IPS DF 6.9 (cell line): ENCODE measurements at regions not wholly inside any gene's neighbourhood (a gene's known extent, or its start where the extent isn't known, plus 50 kb on each side); places are given as distances from the start of the nearest gene placed in this dataset.
A peak's percentile ranks its signal among the peaks of the same experiment; 100 is the strongest.
"Not testable (repeated sequence)": the region's sequence is repeated elsewhere in the genome, so short reads cannot be mapped to it uniquely, and the experiment has no call there.

Experiments used
- DNase-seq: peaks from one replicate; pipeline ENCODE4 v3.0.0-alpha.2; 2013; ENCODE audit warnings: low read depth, low spot score
- H3K27ac ChIP-seq: one replicate; pipeline ENCODE4 v1.5.1; 2013; ENCODE audit warnings: low read length, control low read depth
- H3K27me3 ChIP-seq: 2 replicates; pipeline ENCODE4 v1.6.1; 2013; ENCODE audit warnings: mild to moderate bottlenecking, low read length; ENCODE audit not compliant: control insufficient read depth, insufficient read depth
- H3K36me3 ChIP-seq: 2 replicates; pipeline ENCODE4 v1.6.1; 2013; ENCODE audit warnings: low read length; ENCODE audit not compliant: control insufficient read depth, insufficient read depth
- H3K4me1 ChIP-seq: 2 replicates; pipeline ENCODE4 v1.6.1; 2013; ENCODE audit warnings: low read length; ENCODE audit not compliant: control insufficient read depth, insufficient read depth
- H3K4me3 ChIP-seq: 2 replicates; pipeline ENCODE4 v1.5.1; 2013; ENCODE audit warnings: mild to moderate bottlenecking, low read length
- H3K9me3 ChIP-seq: 2 replicates; pipeline ENCODE4 v1.6.1; 2013; ENCODE audit warnings: low read length, inconsistent platforms; ENCODE audit not compliant: control insufficient read depth, insufficient read depth
- WGBS: extraction: QIAGEN DNeasy Blood & Tissue Kit; methylation state at CpG from one replicate; pipeline ENCODE4 v1.1.7; 2013; ENCODE audit warnings: mixed read lengths, missing lambda C conversion rate; ENCODE audit not compliant: insufficient read length, insufficient coverage; 5-methylcytosine and 5-hydroxymethylcytosine counted together

DNA sequence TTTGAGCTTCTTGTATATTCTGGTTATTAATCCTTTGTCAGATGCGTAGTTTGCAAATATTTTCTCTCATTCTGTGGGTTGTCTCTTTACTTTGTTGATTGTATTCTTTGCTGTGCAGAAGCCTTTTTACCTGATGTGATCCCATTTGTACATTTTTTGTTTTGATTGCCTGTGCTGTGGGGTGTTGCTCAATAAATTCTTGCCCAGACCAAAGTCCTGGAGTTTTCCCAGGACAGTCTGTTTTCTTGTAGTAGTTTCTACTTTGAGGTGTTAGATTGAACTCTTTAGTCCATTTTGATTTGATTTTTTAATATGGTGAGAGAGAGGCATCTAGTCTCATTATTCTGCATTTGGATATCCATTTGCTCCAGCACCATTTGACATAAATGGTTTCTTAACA lies 588.7 kb upstream of the MBL2 start:
- Histone ChIP-seq H3K36me3 (no peaks in the 10 kb centered on the region), H3K4me3 (no peak overlapping the region), H3K4me1 (peaks cover 4% of the 10 kb centered on the region; the same call in 1 of the 2 replicates), H3K27ac (no peak overlapping the region), H3K27me3 (0 out of 2 replicates have a peak, but pooled peaks cover 2% of the 10 kb centered on the region), H3K9me3 (no peaks in the 10 kb centered on the region)
- WGBS, result no CpG with 5 or more reads among the region's 1 CpG
- DNase-seq, result no peak

DNA sequence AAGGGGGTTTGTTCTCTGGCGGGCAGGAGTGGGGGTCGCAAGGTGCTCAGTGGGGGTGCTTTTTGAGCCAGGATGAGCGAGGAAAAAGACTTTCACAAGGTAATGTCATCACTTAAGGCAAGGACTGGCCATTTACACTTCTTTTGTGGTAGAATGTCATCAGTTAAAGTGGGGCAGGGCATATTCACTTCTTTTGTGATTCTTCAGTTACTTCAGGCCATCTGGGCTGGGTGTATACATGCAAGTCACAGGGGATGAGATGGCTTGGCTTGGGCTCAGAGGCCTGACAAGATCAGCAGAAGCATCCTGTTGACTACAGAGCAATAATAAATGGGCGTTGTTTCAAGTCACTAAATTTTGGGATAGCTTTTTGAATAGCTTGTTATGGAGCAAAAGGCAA lies 586.4 kb upstream of the MBL2 start:
- H3K36me3 ChIP-seq, H3K4me3 ChIP-seq, H3K4me1 ChIP-seq, H3K27me3 ChIP-seq, H3K9me3 ChIP-seq: not testable (repeated sequence)
- DNase-seq, result peak; percentile 61
- H3K27ac ChIP-seq, result peak overlapping the region; percentile 94
- no CpG with 5 or more reads among the region's 4 CpGs for WGBS

DNA sequence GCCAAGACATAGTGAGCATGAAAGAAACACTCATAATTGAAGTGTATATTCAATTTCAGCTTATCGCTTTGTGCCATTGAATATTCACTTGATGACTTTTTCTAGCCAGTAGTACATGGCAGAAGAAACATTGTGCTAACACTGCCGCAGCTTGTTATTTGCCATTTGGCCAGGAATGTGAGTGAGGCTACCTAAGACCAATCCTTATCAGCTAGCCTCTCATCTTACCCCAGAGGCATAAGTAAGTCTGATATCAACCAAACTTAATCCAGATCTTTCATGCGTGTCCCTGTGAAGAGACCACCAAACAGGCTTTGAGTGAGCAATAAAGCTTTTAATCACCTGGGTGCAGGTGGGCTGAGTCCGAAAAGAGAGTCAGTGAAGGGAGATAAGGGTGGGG lies 586.0 kb upstream of the MBL2 start:
- no peak for DNase-seq
- no peak overlapping the region for H3K4me3 ChIP-seq
- H3K27ac ChIP-seq, result peak overlapping the region; percentile 94
- WGBS, result no CpG with 5 or more reads among the region's 4 CpGs
- no peaks in the 10 kb centered on the region for H3K9me3 ChIP-seq
- 0 out of 2 replicates have a peak, but pooled peaks cover 2% of the 10 kb centered on the region for H3K27me3 ChIP-seq
- H3K4me1 ChIP-seq, result peaks cover 4% of the 10 kb centered on the region; the same call in 1 of the 2 replicates
- no peaks in the 10 kb centered on the region for H3K36me3 ChIP-seq

DNA sequence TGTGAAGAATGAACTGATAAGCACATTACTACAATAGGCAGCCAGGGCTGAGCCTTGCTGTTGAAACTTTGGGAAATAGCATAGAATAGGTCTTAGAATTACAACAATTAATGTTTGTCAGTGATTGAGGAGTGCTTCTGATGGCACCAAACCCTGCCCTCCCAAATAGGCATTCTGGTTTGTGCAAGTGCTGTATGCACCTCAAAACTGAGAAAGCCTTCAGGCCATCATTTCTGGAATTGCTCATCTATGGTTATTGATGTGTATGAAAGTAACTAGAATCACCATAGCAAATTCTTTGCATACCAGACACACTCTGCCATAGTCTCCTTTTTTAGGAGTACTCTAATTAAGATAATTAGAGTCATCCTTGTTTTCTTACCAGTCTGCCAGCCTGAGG lies 585.0 kb upstream of the MBL2 start:
- H3K27me3 ChIP-seq, result 0 out of 2 replicates have a peak, but pooled peaks cover 2% of the 10 kb centered on the region
- DNase-seq, result no peak
- no peak overlapping the region for H3K27ac ChIP-seq
- no peaks in the 10 kb centered on the region for H3K9me3 ChIP-seq
- H3K4me3 ChIP-seq, result no peak overlapping the region
- H3K4me1 ChIP-seq, result peaks cover 4% of the 10 kb centered on the region; the same call in 1 of the 2 replicates
- no peaks in the 10 kb centered on the region for H3K36me3 ChIP-seq

DNA sequence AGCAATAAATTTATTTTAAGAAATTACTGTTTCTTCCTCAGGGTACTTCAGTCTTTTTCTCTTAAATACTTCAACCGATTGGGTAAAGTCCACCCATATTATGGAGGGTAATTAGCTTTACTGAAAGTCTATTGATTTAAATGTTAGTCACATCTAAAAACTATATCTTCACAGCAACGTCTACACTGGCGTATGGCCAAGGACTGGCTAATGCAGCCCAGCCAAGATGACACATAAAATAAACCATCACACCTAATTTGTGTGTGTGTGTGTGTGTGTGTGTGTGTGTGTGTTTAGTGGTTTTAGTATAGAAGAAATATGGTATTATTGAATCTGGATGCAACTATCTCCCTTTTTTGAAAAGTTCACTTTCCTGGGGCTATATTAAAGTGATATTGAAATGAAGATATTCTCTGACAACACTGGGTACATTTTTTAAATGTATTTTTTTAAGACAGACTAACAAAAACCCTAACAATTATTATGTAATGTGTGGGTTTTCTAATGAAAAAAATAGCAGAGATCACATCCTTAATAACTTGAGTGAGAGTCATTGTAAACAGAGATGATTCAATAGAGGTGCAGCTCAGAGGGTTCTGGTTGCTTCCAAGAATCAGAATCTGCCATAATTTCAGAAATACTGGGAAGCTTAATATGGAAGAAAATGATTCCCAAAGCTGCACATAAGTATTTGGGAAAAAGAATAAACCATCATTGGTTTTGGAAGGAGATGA lies 584.2 kb upstream of the MBL2 start:
- no peak overlapping the region for H3K27ac ChIP-seq
- WGBS, result no CpG with 5 or more reads among the region's 3 CpGs

DNA sequence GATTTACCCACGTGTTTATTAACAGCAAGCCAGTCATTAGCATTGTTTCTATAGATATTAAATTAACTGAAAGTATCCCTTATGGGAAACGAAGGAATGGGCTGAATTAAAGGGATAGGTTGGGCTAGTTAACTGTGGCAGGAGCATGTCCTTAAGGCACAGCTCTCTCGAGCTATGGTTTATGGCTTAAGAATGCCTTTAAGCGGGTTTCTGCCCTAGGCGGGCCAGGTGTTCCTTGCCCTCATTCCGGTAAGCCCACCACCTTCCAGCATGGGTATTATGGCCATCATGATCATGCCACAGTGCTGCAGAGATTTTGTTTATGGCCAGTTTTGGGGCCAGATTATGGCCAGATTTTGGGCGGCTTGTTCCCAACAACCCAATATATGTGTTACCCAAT lies 569.9 kb upstream of the MBL2 start:
- not testable (repeated sequence) for H3K4me3 ChIP-seq, H3K9me3 ChIP-seq, H3K27ac ChIP-seq, H3K36me3 ChIP-seq, DNase-seq, H3K4me1 ChIP-seq, H3K27me3 ChIP-seq
- whole genome bisulfite sequencing, result no CpG with 5 or more reads among the region's 7 CpGs

More for the DNA sequence above, 584.2 kb upstream of the MBL2 start:
- no peak overlapping the region for H3K4me3 ChIP-seq
- 0 out of 2 replicates have a peak, but pooled peaks cover 2% of the 10 kb centered on the region for H3K27me3 ChIP-seq
- no peaks in the 10 kb centered on the region for H3K9me3 ChIP-seq
- no peaks in the 10 kb centered on the region for H3K36me3 ChIP-seq
- DNase-seq, result no peak
- H3K4me1 ChIP-seq, result peaks cover 4% of the 10 kb centered on the region; the same call in 1 of the 2 replicates

DNA sequence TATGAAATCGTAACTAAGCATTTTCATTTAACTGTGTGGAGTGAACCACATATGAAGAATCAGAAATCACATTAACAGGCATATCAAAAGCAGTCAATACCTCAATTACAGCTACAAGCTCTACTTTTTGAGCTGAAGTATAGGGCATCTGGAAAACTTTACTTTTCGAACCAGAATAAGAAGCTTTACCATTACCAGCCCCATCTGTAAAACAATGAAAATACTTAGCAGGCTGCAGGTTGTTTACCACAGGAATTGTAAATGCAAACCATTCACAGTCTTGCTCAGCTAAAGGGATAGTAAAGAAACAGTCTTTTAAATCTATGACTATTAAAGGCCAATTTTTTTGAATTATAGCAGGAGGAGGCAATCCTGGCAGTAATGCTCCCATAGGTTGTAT lies 565.6 kb upstream of the MBL2 start:
- not testable (repeated sequence) for DNase-seq, H3K4me1 ChIP-seq, H3K27ac ChIP-seq, H3K27me3 ChIP-seq, H3K4me3 ChIP-seq, H3K36me3 ChIP-seq, H3K9me3 ChIP-seq
- WGBS, result no CpG with 5 or more reads among the region's 2 CpGs

DNA sequence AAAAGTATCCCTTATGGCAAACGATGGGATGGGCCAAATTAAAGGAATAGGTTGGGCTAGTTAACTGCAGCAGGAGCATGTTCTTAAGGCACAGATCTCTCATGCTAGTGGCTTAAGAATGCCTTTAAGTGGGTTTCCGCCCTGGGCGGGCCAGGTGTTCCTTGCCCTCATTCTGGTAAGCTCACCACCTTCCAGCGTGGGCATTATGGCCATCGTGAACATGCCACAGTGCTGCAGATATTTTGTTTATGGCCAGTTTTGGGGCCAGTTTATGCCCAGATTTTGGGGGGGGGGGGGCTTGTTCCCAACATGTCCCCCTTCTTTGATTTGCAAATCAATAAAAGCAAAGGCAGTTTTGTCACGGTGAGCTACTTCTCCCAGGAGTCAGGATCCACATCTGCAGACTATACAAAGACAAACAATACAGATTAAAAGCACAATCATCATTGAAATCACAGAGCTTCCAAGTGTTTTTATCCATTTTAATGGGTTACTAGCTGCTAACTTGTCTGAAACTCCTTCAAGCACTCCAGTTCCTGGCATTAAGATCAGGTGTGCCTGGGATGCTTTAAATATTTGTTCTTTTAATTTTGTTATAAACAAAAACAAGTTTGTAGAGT lies 563.3 kb upstream of the MBL2 start:
- H3K9me3 ChIP-seq, DNase-seq: not testable (repeated sequence)
- no CpG with 5 or more reads among the region's 6 CpGs for WGBS

DNA sequence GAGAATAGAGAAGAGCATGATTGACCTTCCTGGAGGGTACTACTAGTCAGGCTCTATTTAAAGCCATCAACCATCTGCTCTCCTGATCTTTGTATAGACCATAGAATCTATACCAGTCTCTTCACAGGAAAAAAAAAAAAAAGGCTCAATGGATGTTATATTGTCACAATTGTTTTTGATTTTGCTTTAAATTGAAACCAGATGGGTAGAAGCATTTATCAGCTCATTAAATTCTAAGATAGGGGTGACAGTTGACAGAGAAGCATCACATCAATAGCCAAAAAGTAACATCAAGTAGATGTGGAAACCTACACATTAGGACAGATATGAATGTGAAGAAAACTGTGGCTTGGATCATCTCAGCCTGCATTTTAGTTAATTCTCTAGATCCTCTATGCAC lies 558.9 kb upstream of the MBL2 start:
- no peak overlapping the region for H3K27ac ChIP-seq
- H3K4me1 ChIP-seq, result no peaks in the 10 kb centered on the region
- H3K9me3 ChIP-seq, result no peaks in the 10 kb centered on the region; the same call in 1 of the 2 replicates
- H3K27me3 ChIP-seq, result no peaks in the 10 kb centered on the region
- no peak overlapping the region for H3K4me3 ChIP-seq
- DNase-seq, result no peak
- no peaks in the 10 kb centered on the region; the same call in 1 of the 2 replicates for H3K36me3 ChIP-seq

More for the DNA sequence above, 563.3 kb upstream of the MBL2 start:
- not testable (repeated sequence) for H3K27me3 ChIP-seq, H3K36me3 ChIP-seq, H3K4me3 ChIP-seq, H3K27ac ChIP-seq, H3K4me1 ChIP-seq

DNA sequence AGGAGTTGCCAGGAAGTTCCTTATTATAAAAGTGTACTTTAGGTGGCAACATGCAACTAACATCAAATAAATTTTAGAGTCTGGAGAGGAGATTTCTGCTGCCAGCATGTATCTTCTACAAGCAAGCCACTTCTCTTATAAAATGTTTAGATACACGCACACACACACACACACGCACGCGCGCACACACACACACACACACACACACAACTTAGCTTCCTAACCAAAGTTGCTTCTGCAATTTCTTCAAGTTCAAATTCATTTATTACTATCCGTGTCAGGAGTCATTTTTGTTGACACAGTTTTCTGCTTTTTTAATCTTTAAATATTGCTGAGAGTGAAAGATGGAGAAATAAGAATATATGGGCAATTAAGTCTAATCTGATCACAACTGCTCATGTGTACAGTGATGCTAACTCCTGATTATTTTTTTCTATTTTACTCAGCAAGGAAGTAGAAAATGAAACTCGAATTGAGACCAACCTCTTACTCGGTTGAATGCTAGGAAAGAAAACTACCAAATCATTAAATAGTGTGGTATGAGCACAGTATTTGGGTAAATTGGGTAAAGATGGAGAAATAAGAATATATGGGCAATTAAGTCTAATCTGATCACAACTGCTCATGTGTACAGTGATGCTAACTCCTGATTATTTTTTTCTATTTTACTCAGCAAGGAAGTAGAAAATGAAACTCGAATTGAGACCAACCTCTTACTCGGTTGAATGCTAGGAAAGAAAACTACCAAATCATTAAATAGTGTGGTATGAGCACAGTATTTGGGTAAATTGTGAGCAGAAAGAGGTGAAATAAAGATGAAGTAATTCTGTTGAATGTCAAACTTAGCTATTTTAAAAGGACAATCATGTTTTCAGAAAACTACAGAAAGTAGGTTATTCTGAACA lies 554.1 kb upstream of the MBL2 start:
- not testable (repeated sequence) for H3K4me1 ChIP-seq

More for the DNA sequence above, 554.1 kb upstream of the MBL2 start:
- H3K9me3 ChIP-seq, H3K27me3 ChIP-seq, DNase-seq, H3K36me3 ChIP-seq, H3K27ac ChIP-seq, H3K4me3 ChIP-seq: not testable (repeated sequence)
- WGBS, result no CpG with 5 or more reads among the region's 10 CpGs
